HG02798 (cell line): ENCODE measurements at regions not wholly inside any gene's neighbourhood (a gene's known extent, or its start where the extent isn't known, plus 50 kb on each side); places are given as distances from the start of the nearest gene placed in this dataset.
"Not testable (repeated sequence)": the region's sequence is repeated elsewhere in the genome, so short reads cannot be mapped to it uniquely, and the experiment has no call there.

ENCODE experiments used
- ATAC-seq: cut with Tn5 transposase; IDR thresholded peaks from one replicate; pipeline ENCODE4 v1.9.1; 2021; ENCODE audit warnings: mild to moderate bottlenecking; ENCODE audit not compliant: unreplicated experiment, poor library complexity

- ATAC-seq, result no peak
Measured at GRCh38 chr5:143547342-143547741, 143.9 kb upstream of the NR3C1 start.

- ATAC-seq, result no peak
Measured at GRCh38 chr5:143546394-143546793, 142.9 kb upstream of the NR3C1 start.

GRCh38 chr5:143544606-143545005 lies 141.1 kb upstream of the NR3C1 start:
- no peak for ATAC-seq

GRCh38 chr5:143543358-143544255 lies 140.1 kb upstream of the NR3C1 start:
- ATAC-seq, result no peak

GRCh38 chr5:143542798-143543144 lies 139.3 kb upstream of the NR3C1 start:
- ATAC-seq, result no peak

GRCh38 chr5:143541943-143542797 lies 138.7 kb upstream of the NR3C1 start:
- no peak for ATAC-seq

- no peak for ATAC-seq
Measured at GRCh38 chr5:143539742-143540141, 136.3 kb upstream of the NR3C1 start.

- no peak for ATAC-seq
Measured at GRCh38 chr5:143537056-143537455, 133.6 kb upstream of the NR3C1 start.

GRCh38 chr5:143536364-143536763 lies 132.9 kb upstream of the NR3C1 start:
- ATAC-seq, result no peak

GRCh38 chr5:143534761-143535154 lies 131.3 kb upstream of the NR3C1 start:
- no peak for ATAC-seq

GRCh38 chr5:143533978-143534760 lies 130.7 kb upstream of the NR3C1 start:
- ATAC-seq, result no peak

GRCh38 chr5:143533475-143533874 lies 130.0 kb upstream of the NR3C1 start:
- ATAC-seq, result no peak

- ATAC-seq, result no peak
Measured at GRCh38 chr5:143527808-143528207, 124.3 kb upstream of the NR3C1 start.

- no peak for ATAC-seq
Measured at GRCh38 chr5:143525176-143525575, 121.7 kb upstream of the NR3C1 start.

- no peak for ATAC-seq
Measured at GRCh38 chr5:143524338-143524945, 121.0 kb upstream of the NR3C1 start.

GRCh38 chr5:143521846-143522400 lies 118.4 kb upstream of the NR3C1 start:
- ATAC-seq, result no peak

GRCh38 chr5:143521141-143521540 lies 117.7 kb upstream of the NR3C1 start:
- ATAC-seq, result no peak

- not testable (repeated sequence) for ATAC-seq
Measured at GRCh38 chr5:143519215-143519614, 115.7 kb upstream of the NR3C1 start.

GRCh38 chr5:143517824-143518223 lies 114.3 kb upstream of the NR3C1 start:
- not testable (repeated sequence) for ATAC-seq

GRCh38 chr5:143516249-143516648 lies 112.8 kb upstream of the NR3C1 start:
- no peak for ATAC-seq
